RPMI7951 (cell line): ENCODE measurements at regions not wholly inside any gene's neighbourhood (a gene's known extent, or its start where the extent isn't known, plus 50 kb on each side); places are given as distances from the start of the nearest gene placed in this dataset.

Experiments used
- DNase-seq: peaks from one replicate; pipeline ENCODE4 v3.0.0-alpha.2; 2012; ENCODE audit warnings: low read depth

- no peak for DNase-seq
These were observed 263.5 kb downstream of the NFKBIZ start for GRCh38 chr3:102112704-102113230.

DNA sequence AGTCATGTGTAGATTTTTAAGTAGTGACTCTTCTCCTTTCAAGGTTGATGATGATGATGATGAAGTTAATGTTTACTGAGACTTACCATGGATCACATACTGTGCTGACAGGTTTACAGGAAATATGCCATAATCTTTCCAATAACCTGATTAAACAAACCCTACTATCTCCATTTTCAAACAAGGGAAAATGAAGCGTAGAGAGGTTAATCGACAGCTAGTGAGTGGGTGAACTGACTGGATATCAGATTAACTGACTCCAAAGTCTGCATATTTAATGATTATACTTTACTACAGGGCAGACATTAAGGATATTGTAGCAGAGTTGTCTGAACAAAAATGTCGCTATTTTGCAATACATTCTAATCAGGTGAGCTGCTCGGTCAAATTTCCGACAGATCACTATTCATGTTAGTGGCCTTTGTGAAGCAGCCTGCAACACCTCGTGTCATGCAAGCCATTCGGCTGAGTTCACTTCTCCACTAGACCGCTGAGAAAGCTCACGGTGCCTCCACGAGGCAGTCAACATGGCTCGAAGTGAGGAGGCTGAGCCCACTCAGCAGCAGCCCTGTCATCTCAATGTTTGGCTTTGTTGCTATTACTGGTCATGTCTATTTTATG is 264.2 kb downstream of the NFKBIZ start:
- no peak for DNase-seq

DNA sequence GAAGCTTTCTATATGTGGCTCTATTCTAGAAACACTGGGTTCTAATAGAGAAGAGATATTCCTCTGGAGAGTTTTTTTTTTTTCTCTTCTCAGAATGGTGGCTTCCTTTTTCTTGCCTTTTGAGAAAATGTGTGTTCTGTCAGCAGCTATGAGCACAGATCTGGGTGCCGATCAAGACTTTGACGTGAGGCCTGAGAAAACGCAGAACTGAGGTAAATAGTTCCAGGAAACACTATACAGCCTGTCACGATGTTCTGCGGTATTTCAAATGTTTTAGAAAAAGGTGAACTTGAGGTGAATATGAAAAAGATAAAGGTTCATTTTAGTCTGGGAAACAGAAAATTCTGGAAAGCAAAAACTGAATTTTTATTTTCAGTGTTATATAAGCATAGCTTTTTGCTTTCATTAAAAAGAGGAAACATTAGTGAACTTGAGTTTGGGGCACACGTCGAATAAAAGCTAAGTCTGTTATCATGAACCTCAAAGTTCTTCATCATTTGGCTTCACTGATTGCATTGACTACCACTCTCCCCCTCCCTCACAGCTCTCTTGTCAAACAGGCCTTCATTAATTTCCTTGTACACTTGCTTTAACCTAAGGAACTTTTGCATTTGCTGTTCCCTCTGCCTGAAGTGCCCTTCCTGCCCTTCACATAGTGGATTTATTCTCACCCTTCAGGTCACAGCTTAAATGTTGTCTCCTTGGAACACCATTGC is 265.1 kb downstream of the NFKBIZ start:
- DNase-seq: no peak

DNA sequence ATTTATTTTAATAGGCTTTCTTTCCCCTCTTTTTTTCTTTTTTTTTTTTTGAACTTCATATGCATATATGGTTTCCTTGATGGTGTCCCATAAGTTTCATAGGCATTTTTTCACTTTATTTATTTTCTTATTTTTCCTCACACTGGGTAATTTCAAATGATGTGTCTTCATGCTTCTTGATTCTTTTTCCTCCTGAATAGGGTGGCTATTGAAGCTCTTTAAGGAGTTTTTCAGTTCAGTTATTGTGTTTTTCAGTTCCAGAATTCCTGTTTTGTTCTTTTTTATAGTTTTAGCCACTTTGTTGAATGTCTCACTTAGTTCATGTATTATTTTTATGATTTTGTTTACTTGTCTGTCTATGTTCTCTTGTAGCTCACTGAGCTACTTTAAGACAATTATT is 273.2 kb downstream of the NFKBIZ start:
- no peak for DNase-seq

DNA sequence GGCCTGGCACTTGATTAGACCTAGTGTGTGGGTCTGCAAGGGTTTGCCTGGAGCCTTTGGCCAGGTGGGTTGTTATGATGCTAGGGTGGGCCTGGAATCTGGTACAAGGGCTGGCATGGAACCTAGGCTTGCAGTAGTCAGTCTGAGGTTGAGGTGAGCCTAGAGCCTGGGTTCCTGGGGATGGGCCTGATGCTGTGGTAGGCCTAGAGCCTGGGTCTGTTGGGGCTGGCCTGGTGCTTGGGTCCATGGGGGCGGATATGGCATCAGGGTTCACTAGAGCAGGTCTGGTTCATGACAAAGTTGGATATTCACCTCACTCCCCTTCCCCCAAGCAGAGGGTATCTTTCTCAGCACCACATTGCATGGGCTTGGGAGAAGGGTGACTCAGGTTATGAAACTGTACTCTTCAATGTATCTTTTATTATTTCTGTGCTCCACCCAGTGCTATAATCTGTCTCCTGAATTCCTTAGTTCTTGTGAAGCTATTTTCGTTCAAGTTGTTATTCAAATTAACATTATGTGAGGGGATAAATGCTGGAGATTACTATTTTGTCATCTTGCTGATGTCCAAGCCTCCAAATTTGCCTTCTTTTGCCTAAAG is 274.4 kb downstream of the NFKBIZ start:
- no peak for DNase-seq

DNA sequence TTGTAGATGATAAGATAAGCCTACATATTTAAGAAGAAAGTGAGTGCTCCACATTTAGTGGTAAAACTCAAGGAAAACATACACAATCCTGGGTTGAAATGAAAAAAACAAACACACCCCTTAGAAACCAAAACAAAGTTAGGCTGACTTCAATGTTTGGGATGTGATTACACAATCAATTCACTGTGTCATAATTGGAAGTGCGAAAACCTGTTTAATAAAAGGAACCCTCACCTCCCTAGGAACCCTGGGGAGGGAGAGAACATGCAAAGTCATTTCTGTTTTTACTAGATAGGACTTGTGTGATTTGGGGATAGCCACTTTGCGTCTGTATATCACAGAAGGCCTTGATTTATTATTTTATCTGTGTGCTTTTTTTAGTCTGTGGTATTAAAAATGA is 275.0 kb downstream of the NFKBIZ start:
- no peak for DNase-seq

- DNase-seq: no peak
These were observed 275.4 kb downstream of the NFKBIZ start for GRCh38 chr3:102124704-102125103.

- DNase-seq: no peak
These were observed 276.1 kb downstream of the NFKBIZ start for GRCh38 chr3:102125197-102125993.

- no peak for DNase-seq
These were observed 276.7 kb downstream of the NFKBIZ start for GRCh38 chr3:102125994-102126368.

DNA sequence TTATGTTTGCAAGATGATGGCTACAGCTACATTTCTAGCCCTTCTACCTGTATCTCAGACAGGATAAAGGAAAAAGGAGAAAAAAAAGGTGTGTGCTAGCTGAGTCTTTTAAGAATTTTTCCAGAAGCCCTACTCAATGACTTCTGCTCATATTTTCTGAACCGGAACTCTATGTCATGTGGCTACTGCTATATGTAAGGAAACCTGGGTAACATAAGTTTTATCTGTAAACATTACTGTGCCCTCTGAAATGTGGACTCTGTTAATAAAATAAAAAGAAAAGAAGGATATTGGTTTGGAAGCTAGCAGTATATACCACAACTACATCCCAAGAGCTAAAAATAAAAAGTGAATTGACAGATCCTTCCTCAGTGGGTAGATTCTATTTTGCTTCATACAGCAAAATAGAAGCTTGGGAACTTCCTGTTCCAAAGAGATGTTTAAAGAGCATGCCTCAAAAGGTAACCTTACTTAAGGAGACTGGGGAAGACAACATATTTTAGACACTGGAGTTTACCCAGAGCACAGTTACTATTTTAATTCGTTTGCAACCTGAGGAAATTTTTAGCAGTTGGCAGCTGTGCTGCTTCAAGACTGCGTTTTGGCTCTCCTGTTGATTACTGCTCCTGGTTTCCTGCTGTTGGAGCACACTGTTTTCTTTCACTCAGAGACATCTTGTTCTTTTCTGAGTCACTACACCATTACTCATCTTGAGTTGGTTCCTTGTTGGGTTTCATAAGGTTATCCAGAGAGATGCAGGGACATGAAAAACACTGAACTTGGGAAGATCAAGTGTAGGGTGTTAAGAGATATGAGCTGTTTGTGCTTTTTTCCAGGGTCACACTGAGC is 280.7 kb downstream of the NFKBIZ start:
- peak; percentile 57 for DNase-seq

DNA sequence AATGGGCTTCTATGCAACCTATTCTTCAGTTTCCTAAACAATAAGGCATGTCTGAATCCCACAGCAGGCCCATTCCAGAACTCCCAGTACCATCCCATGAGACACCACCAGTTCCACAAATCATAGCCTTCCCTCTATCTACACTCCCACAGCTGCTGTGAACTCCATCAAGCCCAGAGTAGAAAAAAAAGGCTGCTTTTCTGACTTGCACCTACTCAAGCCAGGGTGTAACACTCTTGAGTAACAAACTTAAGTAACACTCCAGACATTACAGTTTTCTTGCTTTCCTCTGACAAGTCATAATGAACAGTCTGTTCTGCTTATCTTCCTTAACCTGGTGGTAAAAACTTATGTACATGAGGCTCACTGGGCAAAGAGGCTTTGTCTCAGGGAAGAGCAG is 283.1 kb downstream of the NFKBIZ start:
- DNase-seq: no peak

GRCh38 chr3:102133376-102133775 is 284.1 kb downstream of the NFKBIZ start:
- DNase-seq: no peak

- no peak for DNase-seq
These were observed 286.0 kb downstream of the NFKBIZ start for GRCh38 chr3:102135316-102135715.

GRCh38 chr3:102136183-102136582 is 286.9 kb downstream of the NFKBIZ start:
- DNase-seq: no peak

DNA sequence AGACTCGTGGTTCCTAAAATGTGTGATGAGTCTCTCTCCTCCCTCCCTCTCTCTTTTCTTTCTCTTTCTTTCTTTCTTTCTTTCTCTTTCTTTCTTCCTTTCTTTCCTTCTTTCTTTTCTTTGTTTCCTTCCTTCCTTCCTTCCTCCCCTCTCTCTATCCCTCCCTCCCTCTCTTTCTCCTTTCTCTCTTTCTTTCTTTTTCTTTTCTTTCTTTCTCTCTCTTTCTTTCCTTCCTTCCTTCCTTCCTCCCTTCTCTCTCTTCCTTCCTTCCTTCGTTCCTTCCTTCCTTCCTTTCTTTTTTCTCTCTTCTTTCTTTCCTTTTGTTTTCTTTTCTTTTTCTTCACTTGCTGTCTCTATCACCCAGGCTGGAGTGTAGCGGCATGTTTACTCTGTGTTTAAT is 290.8 kb downstream of the NFKBIZ start:
- DNase-seq: no peak

DNA sequence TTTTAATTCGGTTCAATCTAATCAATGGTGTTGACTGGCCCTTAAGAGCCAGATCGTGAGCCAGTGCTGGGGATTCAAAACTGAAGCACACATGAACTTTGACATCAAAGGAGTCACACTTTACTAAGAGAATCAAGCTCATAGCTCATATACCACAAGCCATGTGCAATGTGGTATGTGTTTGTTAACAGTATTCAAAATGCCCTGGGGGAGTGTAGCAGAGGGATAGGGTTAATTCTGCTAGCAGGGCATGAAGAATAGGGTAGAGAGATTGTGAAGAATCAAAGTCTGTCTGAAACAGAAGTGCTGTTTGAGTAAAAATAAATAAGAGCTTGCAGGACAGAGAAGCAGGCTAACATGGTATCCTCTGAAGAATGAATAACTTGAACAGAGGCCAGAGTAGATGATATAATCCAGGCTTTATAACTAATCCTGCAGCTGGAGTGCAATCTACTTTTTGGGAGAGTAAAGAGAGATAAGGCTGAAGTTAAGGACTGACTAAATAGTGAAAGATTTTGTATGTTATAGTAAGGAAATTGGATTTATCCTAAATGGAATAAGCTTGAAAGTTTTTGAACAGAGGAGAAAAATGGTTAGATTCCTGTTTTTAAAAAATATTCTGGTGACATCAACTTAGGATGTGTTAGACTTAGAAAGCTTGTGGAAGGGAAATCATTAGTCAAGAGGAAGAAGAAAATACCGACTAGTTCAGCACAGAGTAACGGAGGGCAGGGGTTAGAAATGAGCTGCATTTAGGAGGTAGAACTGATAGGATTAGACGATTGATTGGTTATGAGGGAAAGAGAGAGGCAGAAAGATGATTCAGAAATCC is 292.0 kb downstream of the NFKBIZ start:
- peak; percentile 24 for DNase-seq

GRCh38 chr3:102141928-102142239 is 292.6 kb downstream of the NFKBIZ start:
- DNase-seq: no peak

DNA sequence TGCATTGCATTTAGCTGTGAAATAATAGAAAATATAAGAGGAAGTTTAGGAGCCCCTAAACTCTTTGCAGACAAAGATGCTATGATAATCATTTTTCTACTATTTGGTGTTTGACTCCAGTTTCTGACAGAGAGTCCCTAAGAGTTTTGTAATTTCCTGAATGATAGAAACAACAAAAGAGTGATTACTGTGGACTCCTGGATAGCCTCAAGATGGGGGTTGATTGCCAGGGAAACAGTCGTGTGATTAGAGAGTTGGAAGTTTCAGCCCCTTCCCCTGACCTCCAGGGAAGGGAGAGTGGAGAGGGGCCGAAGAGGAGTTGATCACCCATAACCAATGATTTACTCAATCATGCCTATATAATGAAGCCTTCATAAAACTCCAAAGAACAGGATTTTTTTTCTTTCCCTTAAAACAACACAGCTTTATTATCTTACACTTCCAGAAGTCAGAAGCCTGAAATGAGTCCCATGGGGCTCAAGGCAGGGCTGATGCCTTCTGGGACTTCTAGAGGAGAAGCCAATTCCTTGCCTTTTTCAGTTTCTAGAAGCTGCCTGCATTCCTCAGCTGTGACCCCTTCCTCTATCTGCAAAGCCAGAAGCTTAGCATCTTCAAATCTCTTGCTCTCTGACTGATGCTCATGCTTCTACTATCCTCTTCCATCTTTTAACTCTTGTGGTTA is 292.3 kb upstream of the ZPLD1 start:
- no peak for DNase-seq

DNA sequence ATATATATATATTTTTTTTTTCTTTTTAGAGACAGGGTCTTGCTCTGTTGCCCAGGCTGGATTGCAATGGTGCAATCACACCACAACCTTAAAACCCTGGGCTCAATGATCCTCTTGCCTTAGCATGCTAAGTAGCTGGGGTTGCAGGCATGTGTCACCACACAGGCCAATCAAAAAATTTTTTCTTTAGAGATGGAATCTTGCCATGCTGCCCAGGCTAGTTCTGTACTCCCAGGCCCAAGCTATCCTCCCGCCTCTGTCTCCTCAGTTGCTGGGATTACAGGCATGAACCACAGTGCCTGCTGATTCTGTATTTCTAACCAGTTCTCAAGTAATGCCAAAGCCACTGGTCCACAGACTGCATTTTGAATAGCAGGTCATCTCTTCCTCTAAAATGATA is 291.3 kb upstream of the ZPLD1 start:
- no peak for DNase-seq

GRCh38 chr3:102144063-102144462 is 290.8 kb upstream of the ZPLD1 start:
- DNase-seq: no peak
